NCI-H128 (cell line): ENCODE measurements at regions not wholly inside any gene's neighbourhood (a gene's known extent, or its start where the extent isn't known, plus 50 kb on each side); places are given as distances from the start of the nearest gene placed in this dataset.
"Not testable (repeated sequence)": the region's sequence is repeated elsewhere in the genome, so short reads cannot be mapped to it uniquely, and the experiment has no call there.

ENCODE experiments used
- DNase-seq: peaks from one replicate; lab custom pipeline; 2025; ENCODE audit not compliant: unreplicated experiment; lab: John Stamatoyannopoulos, UW

DNA sequence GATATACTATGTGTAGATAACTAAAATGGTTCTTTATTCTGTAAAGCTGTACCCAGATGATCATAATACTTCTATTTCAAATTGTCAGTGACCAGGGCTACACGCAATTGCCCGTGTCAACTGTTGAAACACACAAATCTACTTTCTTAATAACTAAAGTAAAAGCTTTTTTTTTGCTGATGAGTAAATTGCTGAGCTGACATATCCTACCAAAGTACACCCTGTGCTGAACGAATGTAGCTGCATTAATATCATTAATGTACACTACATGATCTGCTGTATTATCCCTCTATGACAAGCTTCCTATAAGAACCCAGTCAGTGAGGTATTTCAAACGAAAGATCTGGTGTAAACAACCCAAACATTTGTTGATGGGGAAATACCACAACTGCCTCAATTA, 827.2 kb upstream of the ATXN8OS start:
- DNase-seq: no peak

- no peak for DNase-seq
These were observed 828.4 kb upstream of the ATXN8OS start for GRCh38 chr13:69279213-69279612.

DNA sequence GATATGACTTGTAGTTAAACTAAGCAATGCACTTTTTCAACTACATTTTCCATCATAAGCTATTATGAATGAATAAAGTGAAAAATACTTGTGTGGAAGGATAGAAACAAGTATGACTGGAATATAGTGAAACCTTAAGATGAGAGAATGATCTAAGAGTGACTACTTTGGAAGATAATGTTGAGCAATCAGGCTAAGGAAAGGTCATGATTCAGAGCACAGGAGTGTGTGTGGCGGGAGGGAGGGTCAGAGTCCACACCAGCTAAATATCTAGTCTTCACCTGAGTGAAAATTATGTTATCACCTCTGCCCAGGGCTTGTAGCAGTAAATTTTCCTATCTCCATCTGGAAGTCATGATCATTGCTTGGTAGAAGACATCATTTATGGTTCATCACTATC, 833.4 kb upstream of the ATXN8OS start:
- DNase-seq: no peak

- no peak for DNase-seq
These were observed 843.0 kb upstream of the ATXN8OS start for GRCh38 chr13:69264362-69265334.

DNA sequence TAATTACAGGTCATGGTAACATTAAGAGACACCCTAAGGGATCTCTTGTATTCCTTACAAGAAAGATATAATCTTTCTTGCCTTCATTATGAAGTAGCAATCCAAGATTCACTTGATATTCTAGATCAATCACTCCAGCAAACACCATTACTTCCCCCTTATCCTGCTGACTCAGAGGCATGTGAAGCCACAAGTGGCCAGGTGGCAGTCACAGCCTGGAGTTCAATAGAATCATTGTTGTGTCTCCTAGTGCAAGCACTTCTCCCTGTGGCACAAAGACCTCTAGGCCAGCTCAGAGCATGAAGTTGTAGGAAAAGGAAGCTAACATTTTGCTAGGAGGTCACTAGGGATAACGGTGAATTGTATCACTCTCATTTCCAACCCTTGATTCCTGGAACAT, 864.3 kb upstream of the ATXN8OS start:
- no peak for DNase-seq

DNA sequence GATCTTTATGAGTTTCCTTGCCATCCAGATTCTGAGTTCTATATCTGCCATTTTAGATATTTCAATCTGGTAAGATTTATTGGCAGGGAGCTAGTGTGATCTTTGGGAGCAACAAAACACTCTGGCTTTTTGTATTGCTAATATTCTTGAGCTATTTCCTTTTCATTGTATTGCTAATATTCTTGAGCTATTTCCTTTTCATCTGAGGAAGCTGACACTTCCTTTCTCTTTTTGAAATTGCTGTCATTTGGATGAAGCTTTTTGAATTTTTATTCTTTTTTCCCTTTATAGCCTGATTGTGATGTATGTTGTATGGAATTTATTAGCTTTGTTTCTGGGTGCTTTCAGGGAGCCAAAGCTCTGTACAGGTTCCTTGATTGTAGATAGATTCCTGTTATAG, 873.5 kb upstream of the ATXN8OS start:
- no peak for DNase-seq

GRCh38 chr13:69226427-69226826, 881.2 kb upstream of the ATXN8OS start:
- DNase-seq: no peak

DNA sequence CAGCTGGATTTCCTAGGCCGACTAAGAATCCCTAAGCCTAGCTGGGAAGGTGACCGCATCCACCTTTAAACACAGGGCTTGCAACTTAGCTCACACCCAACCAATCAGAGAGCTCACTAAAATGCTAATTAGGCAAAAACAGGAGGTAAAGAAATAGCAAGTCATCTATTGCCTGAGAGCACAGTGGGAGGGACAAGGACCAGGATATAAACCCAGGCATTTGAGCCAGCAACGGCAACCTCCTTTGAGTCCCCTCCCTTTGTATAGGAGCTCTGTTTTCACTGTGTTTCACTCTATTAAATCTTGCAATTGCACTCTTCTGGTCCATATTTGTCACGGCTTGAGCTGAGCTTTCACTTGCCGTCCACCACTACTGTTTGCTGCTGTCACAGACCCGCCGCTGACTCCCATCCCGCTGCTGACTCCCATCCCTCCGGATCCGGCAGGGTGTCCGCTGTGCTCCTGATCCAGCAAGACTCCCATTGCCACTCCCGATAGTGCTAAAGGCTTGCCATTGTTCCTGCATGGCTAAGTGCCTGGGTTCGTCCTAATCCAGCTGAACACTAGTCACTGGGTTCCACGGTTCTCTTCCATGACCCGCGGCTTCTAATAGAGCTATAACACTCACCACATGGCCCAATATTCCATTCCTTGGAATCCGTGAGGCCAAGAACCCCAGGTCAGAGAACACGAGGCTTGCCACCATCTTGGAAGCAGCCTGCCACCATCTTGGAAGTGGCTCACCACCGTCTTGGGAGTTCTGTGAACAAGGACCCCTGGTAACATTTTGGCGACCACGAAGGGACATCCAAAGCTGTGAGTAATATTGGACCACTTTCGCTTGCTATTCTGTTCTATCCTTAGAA, 885.8 kb upstream of the ATXN8OS start:
- not testable (repeated sequence) for DNase-seq

DNA sequence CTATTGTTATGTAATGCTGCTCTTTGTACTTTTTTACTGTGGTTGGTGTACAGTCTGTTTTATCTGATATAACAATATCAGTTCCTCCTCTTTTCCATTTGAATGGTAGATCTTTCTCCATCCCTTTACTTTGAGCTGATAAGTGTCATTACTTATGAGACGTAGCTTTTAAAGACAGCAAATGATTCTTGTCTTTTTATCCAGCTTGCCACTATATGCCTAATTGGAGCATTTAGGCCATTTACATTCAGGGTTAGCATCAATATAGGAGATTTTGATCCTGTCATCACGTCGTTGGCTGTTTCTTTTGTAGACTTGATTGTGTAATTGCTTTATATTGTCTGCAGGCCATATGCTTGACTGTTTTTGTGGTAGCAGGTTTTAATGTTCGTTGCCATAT, 894.2 kb upstream of the ATXN8OS start:
- no peak for DNase-seq

GRCh38 chr13:69204620-69205019, 903.0 kb upstream of the ATXN8OS start:
- DNase-seq: no peak

DNA sequence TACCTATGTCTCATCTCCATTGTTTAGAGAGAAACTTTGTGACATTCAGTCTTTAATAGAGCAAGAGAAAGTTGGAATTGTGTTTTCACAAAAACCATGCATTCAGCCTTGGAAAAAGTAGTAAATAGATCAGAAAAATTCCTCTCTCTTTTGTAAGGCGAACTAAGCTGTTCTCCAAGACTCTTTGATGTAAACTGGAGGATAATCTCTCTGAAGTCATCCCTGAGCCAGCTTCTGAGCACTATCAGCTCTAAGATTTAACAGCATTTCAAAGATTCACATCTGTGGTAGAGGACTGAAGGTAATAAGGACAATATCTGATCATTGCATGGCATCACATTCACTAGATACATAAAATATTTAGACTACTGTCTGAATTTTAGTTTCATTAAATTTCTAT, 904.6 kb upstream of the ATXN8OS start:
- DNase-seq: no peak

GRCh38 chr13:69199664-69200063, 908.0 kb upstream of the ATXN8OS start:
- DNase-seq: no peak

DNA sequence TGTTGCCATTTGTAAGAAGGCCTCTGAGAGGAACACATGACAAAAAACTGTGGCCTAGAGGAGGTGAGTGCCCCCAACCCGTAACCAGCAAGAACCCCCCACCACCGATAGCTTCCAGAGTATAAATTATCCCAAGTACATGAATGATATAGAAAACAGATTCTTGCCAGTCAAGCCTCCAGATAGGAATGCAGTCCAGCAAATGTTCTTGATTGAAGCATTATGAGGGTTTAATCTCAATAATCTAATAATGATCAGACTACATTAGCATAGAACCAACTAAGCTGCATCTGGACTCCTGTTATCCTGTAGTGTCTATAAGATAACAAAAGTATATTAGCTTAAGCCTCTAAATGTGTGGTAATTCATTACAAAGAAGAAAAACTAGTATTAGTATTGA, 908.9 kb upstream of the ATXN8OS start:
- no peak for DNase-seq

DNA sequence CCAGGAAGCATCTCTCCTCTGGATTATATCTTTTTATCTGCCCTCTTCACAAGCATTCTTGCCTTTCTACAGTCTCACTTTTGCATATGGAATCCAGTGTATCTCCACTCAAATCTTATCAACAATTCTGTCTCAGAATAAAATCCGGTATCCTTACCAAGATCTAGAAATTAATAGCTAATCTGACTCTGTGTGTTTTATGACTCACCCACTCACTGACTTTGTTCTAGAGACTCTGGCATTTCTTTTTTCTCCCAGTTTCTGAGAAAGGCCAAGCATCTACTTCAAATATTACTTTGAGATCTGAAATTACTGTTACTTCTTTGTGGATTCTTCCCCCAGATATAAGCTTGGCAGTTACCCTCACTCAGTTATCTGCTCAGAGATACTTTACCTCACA, 913.5 kb upstream of the ATXN8OS start:
- DNase-seq: no peak

DNA sequence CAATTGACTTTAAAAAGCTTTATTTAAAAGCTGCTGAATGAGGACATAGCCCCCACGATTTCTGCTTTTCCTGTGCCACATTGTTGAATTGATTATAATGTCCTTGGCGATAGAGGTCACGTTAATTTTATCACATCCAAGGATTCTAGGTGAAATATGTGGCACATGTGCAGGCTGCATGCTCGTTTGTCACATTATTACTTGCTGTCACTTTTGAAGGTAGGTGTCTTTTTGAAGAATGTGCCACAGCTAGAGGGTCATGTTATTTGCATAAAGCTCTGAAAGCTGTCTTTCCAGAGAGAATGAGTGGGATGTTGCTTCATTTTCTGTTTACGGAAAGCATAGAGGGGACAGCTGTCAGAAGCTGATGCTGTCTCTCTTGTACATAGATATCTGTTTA, 927.6 kb upstream of the ATXN8OS start:
- no peak for DNase-seq

DNA sequence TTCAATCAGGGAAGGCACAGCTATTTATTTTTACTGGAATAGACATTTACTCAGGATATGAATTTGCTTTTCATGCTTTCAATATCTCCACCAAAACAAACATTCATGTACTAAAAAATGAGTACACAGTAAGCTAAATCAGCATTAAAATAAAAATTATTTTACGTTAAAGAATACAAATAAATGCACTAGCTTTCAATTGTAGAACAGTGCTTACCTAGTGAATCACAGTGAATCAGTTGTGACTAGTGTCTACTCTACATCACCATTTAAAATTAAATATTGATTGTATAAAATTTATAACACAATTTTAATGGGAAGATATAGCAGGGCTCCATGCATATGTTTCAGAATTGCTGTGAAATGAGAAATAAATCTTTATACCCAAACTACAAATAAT, 929.6 kb upstream of the ATXN8OS start:
- DNase-seq: no peak

DNA sequence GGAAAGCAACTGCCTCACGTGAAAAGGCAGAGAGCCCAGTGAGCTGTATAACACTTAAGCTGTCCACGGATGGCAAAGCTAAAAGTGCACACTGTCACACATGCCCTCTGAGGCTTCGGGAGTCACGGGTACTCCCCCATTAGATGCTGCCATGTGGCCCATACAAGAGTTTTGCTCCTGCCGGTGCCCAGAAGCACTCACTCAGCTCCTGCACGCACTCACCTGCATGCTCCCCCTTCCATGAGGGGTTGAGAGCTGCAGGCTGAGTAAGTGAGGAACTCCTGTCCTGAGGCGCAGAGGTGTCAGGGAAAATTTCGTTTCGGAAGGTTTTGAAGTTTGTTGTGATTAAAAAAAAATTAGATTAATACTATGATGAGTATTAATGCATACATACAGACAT, 939.2 kb upstream of the ATXN8OS start:
- DNase-seq: no peak

DNA sequence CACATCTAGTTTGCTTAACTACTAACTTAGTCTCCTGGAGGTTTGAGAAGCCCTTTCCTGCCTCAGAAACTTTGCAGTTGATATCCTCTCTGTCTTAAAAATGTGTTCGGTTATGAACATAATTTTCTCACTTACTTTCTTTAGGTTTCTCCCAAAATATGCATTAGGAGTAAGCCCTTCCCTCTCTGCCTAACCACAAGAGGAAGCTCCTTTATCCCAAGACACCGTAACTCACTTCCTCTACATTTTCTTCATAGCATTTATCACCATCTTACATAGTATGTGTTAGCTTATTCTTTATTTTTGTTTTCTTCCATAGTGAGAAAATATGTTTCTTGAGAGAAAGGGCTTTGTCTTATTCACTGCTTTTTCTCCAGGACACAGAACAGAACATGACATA, 952.5 kb upstream of the ATXN8OS start:
- DNase-seq: no peak

GRCh38 chr13:69142101-69142500, 965.5 kb upstream of the ATXN8OS start:
- no peak for DNase-seq

GRCh38 chr13:69124996-69125395, 982.6 kb upstream of the ATXN8OS start:
- no peak for DNase-seq

DNA sequence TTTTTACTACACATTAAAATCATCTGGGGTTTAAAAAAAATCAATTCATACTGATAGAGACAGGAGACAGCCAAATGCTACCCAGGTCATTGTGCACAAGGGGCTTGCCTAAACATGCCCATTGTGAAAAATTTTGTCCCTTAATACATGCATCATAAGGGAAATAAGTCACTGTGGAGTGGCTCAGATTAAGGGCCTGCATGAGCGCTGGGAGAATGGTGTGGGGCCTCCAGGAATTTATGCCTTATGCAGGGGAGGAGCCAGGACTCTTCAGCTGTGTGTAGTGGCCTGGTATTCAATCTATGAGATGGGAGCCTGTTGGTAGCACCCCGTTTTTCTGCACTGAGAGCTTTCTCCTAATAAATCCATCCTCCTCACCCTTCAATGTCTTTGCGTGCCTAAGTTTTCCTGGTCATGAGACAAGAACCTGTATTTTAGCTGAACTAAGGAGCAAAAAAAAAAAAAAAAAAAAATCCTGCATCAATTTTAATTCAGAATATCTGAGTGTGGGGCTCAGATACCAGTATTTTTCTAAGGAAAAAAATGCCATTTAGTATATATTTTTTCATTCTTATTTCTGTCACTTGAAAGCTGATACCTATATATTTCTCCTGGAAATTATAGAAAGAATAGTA, 997.6 kb upstream of the ATXN8OS start:
- DNase-seq: no peak

GRCh38 chr13:69108486-69108885, 999.1 kb upstream of the ATXN8OS start:
- DNase-seq: no peak
